MM.1S (cell line): ENCODE measurements at regions not wholly inside any gene's neighbourhood (a gene's known extent, or its start where the extent isn't known, plus 50 kb on each side); places are given as distances from the start of the nearest gene placed in this dataset.

Source experiments
- EZH2phosphoT487 ChIP-seq: fragments of 300-600 bp; sonication (generic); IDR thresholded peaks from 2 replicates; pipeline ENCODE4 v1.6.1; 2018; ENCODE audit warnings: antibody characterized with exemption, low read length
- TF ChIP-seq, protein P1 (sequence below): fragments of 300-600 bp; sonication (generic); IDR thresholded peaks from 2 replicates; pipeline ENCODE4 v1.5.1; 2016; ENCODE audit warnings: antibody characterized with exemption, low read length, mixed read lengths

DNA sequence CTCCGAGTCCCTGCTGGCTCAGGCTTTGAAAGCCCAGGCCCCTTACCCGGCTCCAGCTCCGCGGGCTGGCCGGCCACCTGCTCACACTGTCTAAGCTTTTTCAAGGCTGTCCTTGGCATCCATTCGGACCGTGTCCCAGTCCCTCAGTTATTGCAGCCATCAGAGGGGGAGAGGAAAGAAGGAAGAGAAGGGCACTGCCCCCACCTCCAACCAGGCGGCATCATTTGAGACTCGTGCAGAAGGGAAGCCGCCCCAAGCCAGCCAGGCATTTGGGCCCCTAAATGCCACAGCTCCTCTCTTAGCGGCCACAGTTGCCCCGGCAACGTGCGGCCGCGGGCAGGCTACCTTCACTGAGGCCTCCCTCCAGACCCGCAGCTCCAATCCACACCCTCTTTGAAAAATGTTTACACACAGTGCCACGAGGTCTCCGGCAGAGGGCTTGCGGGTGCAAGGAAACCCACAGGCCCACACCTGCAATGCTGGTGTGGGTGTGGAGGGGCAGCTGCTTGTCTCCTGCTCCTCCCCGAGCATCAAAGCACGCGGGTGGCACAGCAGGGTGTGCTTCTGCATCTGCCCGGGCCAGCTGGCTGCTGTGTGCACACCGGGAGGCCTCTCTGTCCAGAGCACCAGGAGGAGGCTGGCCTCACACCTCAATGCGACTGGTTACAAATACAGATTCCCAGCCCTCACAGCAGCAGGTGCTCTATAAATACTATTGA lies 124.4 kb downstream of the CTTN start:
- TF ChIP-seq EZH2phosphoT487, result no peak
- TF ChIP-seq, protein P1, sequence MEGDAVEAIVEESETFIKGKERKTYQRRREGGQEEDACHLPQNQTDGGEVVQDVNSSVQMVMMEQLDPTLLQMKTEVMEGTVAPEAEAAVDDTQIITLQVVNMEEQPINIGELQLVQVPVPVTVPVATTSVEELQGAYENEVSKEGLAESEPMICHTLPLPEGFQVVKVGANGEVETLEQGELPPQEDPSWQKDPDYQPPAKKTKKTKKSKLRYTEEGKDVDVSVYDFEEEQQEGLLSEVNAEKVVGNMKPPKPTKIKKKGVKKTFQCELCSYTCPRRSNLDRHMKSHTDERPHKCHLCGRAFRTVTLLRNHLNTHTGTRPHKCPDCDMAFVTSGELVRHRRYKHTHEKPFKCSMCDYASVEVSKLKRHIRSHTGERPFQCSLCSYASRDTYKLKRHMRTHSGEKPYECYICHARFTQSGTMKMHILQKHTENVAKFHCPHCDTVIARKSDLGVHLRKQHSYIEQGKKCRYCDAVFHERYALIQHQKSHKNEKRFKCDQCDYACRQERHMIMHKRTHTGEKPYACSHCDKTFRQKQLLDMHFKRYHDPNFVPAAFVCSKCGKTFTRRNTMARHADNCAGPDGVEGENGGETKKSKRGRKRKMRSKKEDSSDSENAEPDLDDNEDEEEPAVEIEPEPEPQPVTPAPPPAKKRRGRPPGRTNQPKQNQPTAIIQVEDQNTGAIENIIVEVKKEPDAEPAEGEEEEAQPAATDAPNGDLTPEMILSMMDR, result no peak
